ENCODE measurements at regions not wholly inside any gene's neighbourhood (a gene's known extent, or its start where the extent isn't known, plus 50 kb on each side); places are given as distances from the start of the nearest gene placed in this dataset.

GRCh38 chrX:13482746-13483541 lies 86.5 kb upstream of the EGFL6 start:
- TF ChIP-seq CTCF (IDR thresholded peaks at IDR 0.05) (no peak), POLR2A (IDR thresholded peaks at IDR 0.05) (no peak)

All from adrenal gland (tissue), 5 donors.